Skeletal muscle tissue (tissue), 3 donors: ENCODE measurements at regions not wholly inside any gene's neighbourhood (a gene's known extent, or its start where the extent isn't known, plus 50 kb on each side); places are given as distances from the start of the nearest gene placed in this dataset.
"Not testable (repeated sequence)": the region's sequence is repeated elsewhere in the genome, so short reads cannot be mapped to it uniquely, and the experiment has no call there.

Experiments used
- H3K27ac ChIP-seq: one replicate; pipeline ENCODE4 v1.7.0; 2013; ENCODE audit warnings: mild to moderate bottlenecking, low read depth, low read length, inconsistent platforms
- H3K27me3 ChIP-seq, 3 donors: one replicate each; pipeline ENCODE4 v1.7.0; 2013; ENCODE audit warnings: low read length in 3 of 3; ENCODE audit not compliant: control insufficient read depth in 3 of 3, insufficient read depth in 3 of 3
- H3K36me3 ChIP-seq, 3 donors: one replicate each; pipeline ENCODE4 v1.7.0; 2013; ENCODE audit warnings: low read length in 3 of 3; ENCODE audit not compliant: control insufficient read depth in 3 of 3, insufficient read depth in 3 of 3
- H3K4me1 ChIP-seq, 3 donors: one replicate each; pipeline ENCODE4 v1.7.0; 2013; ENCODE audit warnings: low read length in 3 of 3, mild to moderate bottlenecking in 3 of 3; ENCODE audit not compliant: control insufficient read depth in 3 of 3, insufficient read depth in 3 of 3
- H3K4me3 ChIP-seq, 3 donors: one replicate each; pipeline ENCODE4 v1.7.0; 2013; ENCODE audit warnings: low read length in 3 of 3
- H3K9ac ChIP-seq, 3 donors: one replicate each; pipeline ENCODE4 v1.7.0; 2013; ENCODE audit warnings: low read length in 3 of 3, mild to moderate bottlenecking in 3 of 3, moderate library complexity in 2 of 3, low read depth in 1 of 3
- H3K9me3 ChIP-seq, 3 donors: one replicate each; pipeline ENCODE4 v1.7.0; 2013; ENCODE audit warnings: low read length in 3 of 3; ENCODE audit not compliant: control insufficient read depth in 3 of 3
- donor health status: Osteomylitis.

DNA sequence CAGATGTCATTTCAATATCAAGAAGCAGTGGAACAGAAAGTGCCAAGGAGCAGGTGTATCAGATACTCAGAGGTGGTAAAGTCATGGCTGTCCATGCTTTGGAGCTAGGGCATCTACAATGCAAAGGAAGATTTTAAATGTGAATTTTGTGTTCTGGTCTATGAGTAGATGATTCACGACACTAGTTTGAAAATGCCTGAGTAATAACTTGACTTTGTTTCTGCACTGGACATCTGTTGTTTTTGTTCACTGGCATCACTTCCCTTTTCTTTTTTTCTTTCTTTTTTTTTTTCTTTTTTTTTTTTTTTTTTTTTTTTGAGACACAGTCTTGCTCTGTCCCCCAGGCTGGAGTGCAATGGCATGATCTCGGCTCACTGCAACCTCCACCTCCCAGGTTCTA, 460.7 kb upstream of the PAPPA start:
- not testable (repeated sequence) for H3K36me3 ChIP-seq, H3K4me1 ChIP-seq, H3K9ac ChIP-seq, H3K9me3 ChIP-seq, H3K27ac ChIP-seq, H3K4me3 ChIP-seq, H3K27me3 ChIP-seq

GRCh38 chr9:115694014-115694413, 459.6 kb upstream of the PAPPA start:
- no peaks in the 10 kb centered on the region for H3K9me3 ChIP-seq
- H3K4me3 ChIP-seq = no peak overlapping the region
- no peaks in the 10 kb centered on the region for H3K36me3 ChIP-seq
- no peaks in the 10 kb centered on the region for H3K4me1 ChIP-seq
- H3K27me3 ChIP-seq = no peaks in the 10 kb centered on the region
- no peak overlapping the region for H3K9ac ChIP-seq
- H3K27ac ChIP-seq = no peak overlapping the region

GRCh38 chr9:115694991-115695390, 458.6 kb upstream of the PAPPA start:
- no peaks in the 10 kb centered on the region for H3K4me1 ChIP-seq
- H3K9ac ChIP-seq = no peak overlapping the region
- H3K27me3 ChIP-seq = no peaks in the 10 kb centered on the region
- H3K4me3 ChIP-seq = no peak overlapping the region
- no peak overlapping the region for H3K27ac ChIP-seq
- H3K36me3 ChIP-seq = no peaks in the 10 kb centered on the region
- no peaks in the 10 kb centered on the region for H3K9me3 ChIP-seq

DNA sequence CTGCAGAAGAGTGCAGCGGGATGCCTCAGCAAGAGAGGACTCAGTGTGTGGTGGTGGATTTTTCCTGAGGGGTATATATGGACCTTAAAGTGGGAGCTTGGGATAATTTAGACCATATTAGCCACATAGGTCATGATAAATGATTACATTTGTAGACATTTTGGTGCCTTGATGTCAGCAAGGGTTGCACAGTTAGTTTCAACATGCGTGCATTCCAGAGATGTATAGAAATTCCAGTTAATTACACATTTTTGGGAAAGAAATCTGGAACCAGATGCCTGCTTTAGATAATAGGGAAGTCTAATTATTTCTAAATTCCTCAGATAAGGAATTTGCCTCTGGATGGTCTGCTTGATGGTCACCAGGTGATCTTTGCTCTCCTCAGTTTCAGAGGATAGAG, 440.6 kb upstream of the PAPPA start:
- H3K4me3 ChIP-seq = no peak overlapping the region

GRCh38 chr9:115715666-115716065, 437.9 kb upstream of the PAPPA start:
- Histone ChIP-seq H3K9ac (no peak overlapping the region), H3K9me3 (no peaks in the 10 kb centered on the region), H3K27ac (no peak overlapping the region), H3K27me3 (no peaks in the 10 kb centered on the region), H3K4me3 (no peak overlapping the region), H3K36me3 (no peaks in the 10 kb centered on the region), H3K4me1 (no peaks in the 10 kb centered on the region)

More for the DNA sequence above, 440.6 kb upstream of the PAPPA start:
- Histone ChIP-seq H3K27ac (no peak overlapping the region), H3K9me3 (no peaks in the 10 kb centered on the region), H3K4me1 (no peaks in the 10 kb centered on the region), H3K9ac (no peak overlapping the region), H3K27me3 (no peaks in the 10 kb centered on the region), H3K36me3 (no peaks in the 10 kb centered on the region)

DNA sequence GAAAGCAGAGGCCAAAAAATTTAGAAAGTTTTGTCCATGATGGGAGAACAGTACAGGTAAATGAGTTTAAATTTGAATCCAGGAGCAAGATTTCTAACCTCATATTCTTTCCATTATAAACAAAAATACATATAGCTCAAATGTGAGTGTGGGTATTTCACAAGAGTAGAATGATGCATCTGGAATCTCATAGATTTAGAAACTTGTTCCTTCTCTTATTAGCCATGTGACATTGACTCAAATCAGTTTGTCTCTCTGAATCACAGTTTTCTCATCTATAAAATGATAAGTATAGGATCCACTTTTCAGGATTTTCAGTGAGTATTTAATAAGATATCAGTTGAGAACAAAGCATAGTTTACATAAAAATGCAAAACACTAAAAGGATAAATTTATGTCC, 436.3 kb upstream of the PAPPA start:
- H3K9ac ChIP-seq = no peak overlapping the region
- H3K4me3 ChIP-seq = no peak overlapping the region
- H3K27me3 ChIP-seq = no peaks in the 10 kb centered on the region

DNA sequence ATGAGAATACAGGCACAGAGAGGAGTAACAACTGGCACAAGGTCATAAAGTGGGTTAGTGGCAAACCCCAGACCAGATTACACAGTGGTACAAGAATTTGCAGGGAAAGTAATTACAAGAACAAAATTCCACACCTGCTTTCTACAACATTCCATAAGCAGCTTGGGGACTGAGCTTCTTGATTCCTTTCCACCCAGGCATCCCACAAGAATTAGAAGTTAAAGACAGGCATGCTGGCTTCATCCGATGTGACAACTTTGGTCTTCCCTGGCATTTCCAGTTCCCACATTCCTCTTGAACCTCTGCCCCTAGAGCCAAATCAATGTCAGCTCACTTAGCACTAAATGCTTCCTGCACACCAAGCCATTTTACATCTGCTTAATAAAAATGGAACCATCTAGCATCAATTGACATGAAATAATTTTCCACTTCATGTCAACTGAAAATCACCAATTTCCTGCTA, 435.8 kb upstream of the PAPPA start:
- no peak overlapping the region for H3K9ac ChIP-seq
- H3K9me3 ChIP-seq = no peaks in the 10 kb centered on the region
- H3K36me3 ChIP-seq = no peaks in the 10 kb centered on the region
- no peaks in the 10 kb centered on the region for H3K4me1 ChIP-seq
- H3K27me3 ChIP-seq = no peaks in the 10 kb centered on the region
- no peak overlapping the region for H3K27ac ChIP-seq
- no peak overlapping the region for H3K4me3 ChIP-seq

More for the DNA sequence above, 436.3 kb upstream of the PAPPA start:
- Histone ChIP-seq H3K36me3 (no peaks in the 10 kb centered on the region), H3K4me1 (no peaks in the 10 kb centered on the region), H3K27ac (no peak overlapping the region), H3K9me3 (no peaks in the 10 kb centered on the region)

GRCh38 chr9:115730396-115730795, 423.2 kb upstream of the PAPPA start:
- Histone ChIP-seq H3K36me3 (no peaks in the 10 kb centered on the region), H3K9ac (no peak overlapping the region), H3K27me3 (no peaks in the 10 kb centered on the region), H3K9me3 (no peaks in the 10 kb centered on the region), H3K4me3 (no peak overlapping the region), H3K4me1 (no peaks in the 10 kb centered on the region), H3K27ac (no peak overlapping the region)

DNA sequence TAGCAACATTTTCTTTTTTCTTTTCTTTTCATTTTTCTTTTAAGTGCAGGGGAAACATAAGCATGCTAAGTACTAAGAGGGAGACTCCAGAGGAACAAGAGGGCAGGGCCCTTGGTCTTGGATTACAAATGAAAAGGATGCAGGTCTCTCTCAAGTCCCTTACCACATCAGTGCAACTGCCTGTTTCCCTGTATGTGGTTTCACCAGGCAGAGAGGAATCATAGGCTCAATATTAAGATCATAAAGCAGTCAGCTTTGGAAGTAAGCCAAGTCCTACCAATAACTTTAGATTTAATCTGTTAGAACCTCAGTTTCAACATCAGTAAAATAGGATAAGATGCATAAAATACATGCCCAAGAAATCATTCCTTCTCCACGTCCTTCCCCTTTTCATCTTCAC, 422.7 kb upstream of the PAPPA start:
- Histone ChIP-seq H3K36me3 (no peaks in the 10 kb centered on the region), H3K9me3 (no peaks in the 10 kb centered on the region), H3K27ac (no peak overlapping the region), H3K4me1 (no peaks in the 10 kb centered on the region), H3K4me3 (no peak overlapping the region), H3K9ac (no peak overlapping the region), H3K27me3 (no peaks in the 10 kb centered on the region)

- no peak overlapping the region for H3K4me3 ChIP-seq
- H3K36me3 ChIP-seq = no peaks in the 10 kb centered on the region
- no peak overlapping the region for H3K9ac ChIP-seq
- H3K27me3 ChIP-seq = no peaks in the 10 kb centered on the region
- no peak overlapping the region for H3K27ac ChIP-seq
- H3K4me1 ChIP-seq = no peaks in the 10 kb centered on the region
- H3K9me3 ChIP-seq = no peaks in the 10 kb centered on the region
These were observed 420.1 kb upstream of the PAPPA start for GRCh38 chr9:115733318-115734110.
